ENCODE measurements at regions not wholly inside any gene's neighbourhood (a gene's known extent, or its start where the extent isn't known, plus 50 kb on each side); places are given as distances from the start of the nearest gene placed in this dataset.

- Mint-ChIP-seq H3K9me3 (no peaks in the 10 kb centered on the region), H3K27me3 (peaks cover 5% of the 10 kb centered on the region), H3K4me3 (no peak overlapping the region), H3K4me1 (no peaks in the 10 kb centered on the region), H3K36me3 (no peaks in the 10 kb centered on the region), H3K27ac (no peak overlapping the region)
- ATAC-seq (ENCODE audit: low read depth), result no peak
- DNase-seq (ENCODE audit: low spot score in 2 of 2), result no peak
These were observed 78.0 kb upstream of the CTLA4 start for GRCh38 chr2:203789618-203790017.

GRCh38 chr2:203790134-203790852, 77.3 kb upstream of the CTLA4 start:
- H3K27me3 Mint-ChIP-seq, result peaks cover 5% of the 10 kb centered on the region
- H3K36me3 Mint-ChIP-seq, result no peaks in the 10 kb centered on the region
- no peaks in the 10 kb centered on the region for H3K4me1 Mint-ChIP-seq
- no peak for DNase-seq (ENCODE audit: low spot score in 2 of 2)
- no peak for ATAC-seq (ENCODE audit: low read depth)
- no peaks in the 10 kb centered on the region for H3K9me3 Mint-ChIP-seq
- H3K4me3 Mint-ChIP-seq, result no peak overlapping the region
- no peak overlapping the region for H3K27ac Mint-ChIP-seq

DNA sequence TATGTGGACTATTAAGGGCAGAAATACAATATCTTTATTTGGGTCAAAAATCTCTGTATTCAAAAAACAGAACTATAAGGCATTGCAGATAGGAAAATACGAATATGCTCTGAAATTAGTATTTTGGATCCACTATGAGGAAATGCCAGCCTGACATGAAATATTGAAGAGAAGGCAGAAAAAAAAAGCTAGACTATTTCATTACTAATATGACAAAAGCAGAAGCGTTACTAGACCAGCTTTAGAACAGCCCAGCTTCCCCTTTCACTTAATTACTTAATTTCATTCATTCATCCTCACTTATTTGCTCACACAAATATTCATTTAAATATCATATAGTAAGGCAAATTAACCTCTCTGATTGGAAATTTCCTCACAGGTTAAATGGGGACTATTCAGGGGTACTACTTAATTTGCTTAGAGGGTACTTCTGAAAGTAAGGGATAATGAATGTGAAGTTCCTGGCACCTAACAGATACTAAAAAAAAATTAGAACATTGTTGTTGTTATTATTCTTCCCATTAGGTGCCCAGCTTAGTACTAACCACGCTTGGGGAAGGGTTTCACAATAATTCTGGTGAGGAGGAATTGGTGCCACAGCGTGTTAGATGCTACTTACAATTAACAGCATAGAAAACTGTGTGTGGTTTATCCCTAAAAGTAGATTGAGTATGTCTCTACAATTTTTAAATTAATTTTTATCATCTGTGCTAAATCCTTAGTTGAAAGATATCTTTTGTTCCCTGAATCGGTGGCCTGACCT, 71.1 kb upstream of the CTLA4 start:
- Mint-ChIP-seq H3K27me3 (peaks cover 17% of the 10 kb centered on the region), H3K36me3 (peaks cover 2% of the 10 kb centered on the region), H3K4me1 (peaks cover 2% of the 10 kb centered on the region), H3K4me3 (no peak overlapping the region), H3K27ac (no peak overlapping the region), H3K9me3 (peaks cover 6% of the 10 kb centered on the region)
- DNase-seq (ENCODE audit: low spot score in 2 of 2) (no peak), ATAC-seq (ENCODE audit: low read depth) (no peak)

- no peak for ATAC-seq (ENCODE audit: low read depth)
- peaks cover 2% of the 10 kb centered on the region for H3K4me1 Mint-ChIP-seq
- H3K9me3 Mint-ChIP-seq, result peaks cover 7% of the 10 kb centered on the region
- DNase-seq (ENCODE audit: low spot score in 2 of 2), result no peak
- no peak overlapping the region for H3K4me3 Mint-ChIP-seq
- H3K36me3 Mint-ChIP-seq, result peaks cover 2% of the 10 kb centered on the region
- peaks cover 16% of the 10 kb centered on the region for H3K27me3 Mint-ChIP-seq
- H3K27ac Mint-ChIP-seq, result no peak overlapping the region
These were observed 70.3 kb upstream of the CTLA4 start for GRCh38 chr2:203797276-203797675.

DNA sequence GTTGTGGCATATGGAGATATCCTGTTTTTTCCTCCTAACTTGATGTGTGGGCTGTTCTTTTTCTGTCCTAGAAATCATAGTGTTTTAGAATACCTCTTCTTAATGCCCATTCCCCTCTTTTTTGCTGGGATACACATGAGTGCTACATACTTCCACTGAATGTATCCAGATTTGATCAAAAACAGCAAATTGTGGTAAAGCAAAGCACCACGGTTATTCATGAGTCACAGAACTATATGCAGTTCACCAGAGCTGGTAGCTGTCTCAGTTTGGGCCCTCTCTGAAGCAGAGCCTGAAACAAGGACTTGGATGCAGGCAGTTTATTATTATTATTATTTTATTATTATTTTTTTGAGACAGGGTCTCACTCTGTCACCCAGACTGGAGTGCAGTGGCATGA, 69.9 kb upstream of the CTLA4 start:
- H3K36me3 Mint-ChIP-seq, result peaks cover 2% of the 10 kb centered on the region
- H3K27me3 Mint-ChIP-seq, result peaks cover 15% of the 10 kb centered on the region
- ATAC-seq (ENCODE audit: low read depth) (no peak), DNase-seq (ENCODE audit: low spot score in 2 of 2) (no peak)
- no peak overlapping the region for H3K27ac Mint-ChIP-seq
- peaks cover 2% of the 10 kb centered on the region for H3K4me1 Mint-ChIP-seq
- no peak overlapping the region for H3K4me3 Mint-ChIP-seq
- peaks cover 7% of the 10 kb centered on the region for H3K9me3 Mint-ChIP-seq

- peaks cover 2% of the 10 kb centered on the region for H3K4me1 Mint-ChIP-seq
- H3K27me3 Mint-ChIP-seq, result peaks cover 19% of the 10 kb centered on the region
- DNase-seq (ENCODE audit: low spot score in 2 of 2) (no peak), ATAC-seq (ENCODE audit: low read depth) (no peak)
- peaks cover 2% of the 10 kb centered on the region for H3K36me3 Mint-ChIP-seq
- H3K4me3 Mint-ChIP-seq, result no peak overlapping the region
- no peak overlapping the region for H3K27ac Mint-ChIP-seq
- peaks cover 8% of the 10 kb centered on the region for H3K9me3 Mint-ChIP-seq
These were observed 69.1 kb upstream of the CTLA4 start for GRCh38 chr2:203798296-203799087.

DNA sequence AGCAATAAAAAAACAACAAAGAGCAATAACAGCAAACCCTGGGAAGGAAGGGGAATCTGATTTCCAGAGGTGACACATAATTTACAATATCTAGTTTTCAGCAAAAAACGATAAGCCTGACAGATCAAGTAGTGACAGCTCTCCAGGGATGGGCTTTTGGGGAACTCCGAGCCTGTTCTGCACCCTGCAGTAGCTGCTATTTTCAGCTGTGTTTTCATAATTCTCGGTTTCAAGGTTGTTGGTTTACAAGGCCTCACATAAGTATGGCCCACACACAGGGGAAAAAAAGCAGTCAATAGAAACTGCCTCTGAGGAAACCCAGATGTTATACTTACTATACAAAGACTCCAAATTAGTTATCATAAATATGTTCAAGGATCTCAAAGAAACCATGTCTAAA, 67.7 kb upstream of the CTLA4 start:
- Mint-ChIP-seq H3K27me3 (peaks cover 17% of the 10 kb centered on the region), H3K4me3 (no peak overlapping the region), H3K27ac (no peak overlapping the region), H3K36me3 (peaks cover 2% of the 10 kb centered on the region), H3K9me3 (peaks cover 12% of the 10 kb centered on the region), H3K4me1 (peaks cover 2% of the 10 kb centered on the region)
- ATAC-seq (ENCODE audit: low read depth) (no peak), DNase-seq (ENCODE audit: low spot score in 2 of 2) (no peak)

DNA sequence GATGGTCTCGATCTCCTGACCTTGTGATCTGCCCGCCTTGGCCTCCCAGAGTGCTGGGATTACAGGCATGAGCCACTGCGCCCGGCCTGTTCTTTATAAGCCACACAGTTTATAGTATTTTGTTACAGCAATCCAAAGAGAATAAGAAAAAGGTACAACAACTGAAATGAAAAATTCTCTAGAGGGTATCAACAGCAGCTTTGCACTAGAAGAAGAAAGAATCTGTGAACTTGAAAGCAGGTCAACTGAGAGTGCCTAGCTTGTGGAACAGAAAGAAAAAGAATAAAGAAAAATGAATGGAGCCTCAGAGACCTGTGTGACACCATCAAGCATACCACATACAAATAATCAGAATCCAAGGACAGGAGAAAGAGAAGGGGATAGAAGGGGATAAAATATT, 66.8 kb upstream of the CTLA4 start:
- H3K27me3 Mint-ChIP-seq, result peaks cover 18% of the 10 kb centered on the region
- DNase-seq (ENCODE audit: low spot score in 2 of 2) (no peak), ATAC-seq (ENCODE audit: low read depth) (no peak)
- peaks cover 2% of the 10 kb centered on the region for H3K4me1 Mint-ChIP-seq
- H3K4me3 Mint-ChIP-seq, result no peak overlapping the region
- peaks cover 2% of the 10 kb centered on the region for H3K36me3 Mint-ChIP-seq
- peaks cover 15% of the 10 kb centered on the region for H3K9me3 Mint-ChIP-seq
- no peak overlapping the region for H3K27ac Mint-ChIP-seq

DNA sequence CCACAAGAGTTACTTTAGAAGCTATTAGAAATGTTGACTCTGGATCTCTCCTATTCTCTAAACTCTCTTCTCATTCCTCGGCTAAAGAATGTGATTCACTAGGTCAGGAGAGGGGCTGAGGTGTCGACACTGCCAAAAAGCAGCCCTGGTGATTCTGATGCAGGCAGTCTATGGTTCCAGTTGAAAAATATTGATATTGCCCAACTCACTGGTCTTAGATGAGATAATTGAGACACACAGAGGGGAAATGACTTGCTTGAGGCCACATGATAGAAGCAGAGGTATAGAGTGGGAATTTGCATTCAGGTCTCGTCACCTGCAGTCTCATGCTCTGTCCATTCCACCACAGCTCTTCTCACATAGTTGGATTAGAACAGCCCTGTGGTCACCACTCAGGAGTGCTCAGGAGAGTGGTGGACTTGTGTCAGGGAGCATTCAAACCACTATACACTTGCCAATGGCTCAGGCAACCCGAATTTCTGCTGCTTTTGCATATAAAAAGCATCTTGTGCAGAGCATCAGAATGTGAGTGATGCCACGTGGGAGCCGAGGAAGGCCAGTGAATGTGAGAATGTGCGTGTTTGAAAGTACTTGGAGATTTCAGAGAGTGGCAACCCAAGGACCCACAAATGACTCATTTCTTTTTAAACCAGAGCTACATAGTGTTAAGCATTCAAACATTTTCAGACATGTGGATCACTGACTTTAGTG, 65.1 kb upstream of the CTLA4 start:
- Mint-ChIP-seq H3K36me3 (peaks cover 2% of the 10 kb centered on the region), H3K4me3 (no peak overlapping the region), H3K9me3 (peaks cover 20% of the 10 kb centered on the region), H3K4me1 (peaks cover 2% of the 10 kb centered on the region), H3K27me3 (peaks cover 24% of the 10 kb centered on the region), H3K27ac (no peak overlapping the region)
- no peak for DNase-seq (ENCODE audit: low spot score in 2 of 2)
- no peak for ATAC-seq (ENCODE audit: low read depth)

DNA sequence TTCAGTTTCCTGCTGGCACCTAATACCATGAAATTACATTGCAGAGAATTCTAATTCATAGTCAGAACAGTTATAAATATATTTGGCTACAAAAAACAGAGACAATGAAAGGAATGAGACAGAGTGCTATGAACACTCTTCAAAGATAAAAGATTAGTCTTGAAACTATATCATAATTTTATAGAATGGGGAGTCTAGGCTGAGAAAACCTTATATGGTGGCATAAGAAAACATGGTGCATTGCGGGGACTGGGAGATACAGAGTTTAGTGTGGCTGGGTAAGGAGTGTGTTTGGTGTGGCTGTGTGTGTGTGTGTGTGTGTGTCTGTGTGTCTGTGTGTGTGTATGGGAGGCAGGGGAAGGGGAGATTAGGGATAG, 64.5 kb upstream of the CTLA4 start:
- peaks cover 23% of the 10 kb centered on the region for H3K27me3 Mint-ChIP-seq
- no peak for DNase-seq (ENCODE audit: low spot score in 2 of 2)
- no peak overlapping the region for H3K4me3 Mint-ChIP-seq
- peaks cover 20% of the 10 kb centered on the region for H3K9me3 Mint-ChIP-seq
- peaks cover 2% of the 10 kb centered on the region for H3K4me1 Mint-ChIP-seq
- H3K27ac Mint-ChIP-seq, result no peak overlapping the region
- peaks cover 2% of the 10 kb centered on the region for H3K36me3 Mint-ChIP-seq
- no peak for ATAC-seq (ENCODE audit: low read depth)

GRCh38 chr2:203804070-203804469, 63.5 kb upstream of the CTLA4 start:
- ATAC-seq (ENCODE audit: low read depth) (no peak), DNase-seq (ENCODE audit: low spot score in 2 of 2) (no peak)
- peaks cover 22% of the 10 kb centered on the region for H3K27me3 Mint-ChIP-seq
- no peak overlapping the region for H3K4me3 Mint-ChIP-seq
- peaks cover 2% of the 10 kb centered on the region for H3K4me1 Mint-ChIP-seq
- H3K36me3 Mint-ChIP-seq, result peaks cover 2% of the 10 kb centered on the region
- peaks cover 20% of the 10 kb centered on the region for H3K9me3 Mint-ChIP-seq
- no peak overlapping the region for H3K27ac Mint-ChIP-seq

- no peak overlapping the region for H3K4me3 Mint-ChIP-seq
- H3K4me1 Mint-ChIP-seq, result no peaks in the 10 kb centered on the region
- peaks cover 23% of the 10 kb centered on the region for H3K27me3 Mint-ChIP-seq
- DNase-seq (ENCODE audit: low spot score in 2 of 2) (no peak), ATAC-seq (ENCODE audit: low read depth) (no peak)
- peaks cover 18% of the 10 kb centered on the region for H3K9me3 Mint-ChIP-seq
- H3K36me3 Mint-ChIP-seq, result peaks cover 2% of the 10 kb centered on the region
- no peak overlapping the region for H3K27ac Mint-ChIP-seq
These were observed 62.6 kb upstream of the CTLA4 start for GRCh38 chr2:203804764-203805485.

GRCh38 chr2:203805486-203805838, 62.1 kb upstream of the CTLA4 start:
- no peak for ATAC-seq (ENCODE audit: low read depth)
- peaks cover 18% of the 10 kb centered on the region for H3K9me3 Mint-ChIP-seq
- no peaks in the 10 kb centered on the region for H3K4me1 Mint-ChIP-seq
- H3K27me3 Mint-ChIP-seq, result peaks cover 25% of the 10 kb centered on the region
- H3K27ac Mint-ChIP-seq, result no peak overlapping the region
- H3K4me3 Mint-ChIP-seq, result no peak overlapping the region
- peaks cover 2% of the 10 kb centered on the region for H3K36me3 Mint-ChIP-seq
- no peak for DNase-seq (ENCODE audit: low spot score in 2 of 2)
